Loucy (cell line): ENCODE measurements at regions not wholly inside any gene's neighbourhood (a gene's known extent, or its start where the extent isn't known, plus 50 kb on each side); places are given as distances from the start of the nearest gene placed in this dataset.

Experiments used
- CTCF ChIP-seq: fragments of 200-600 bp; sonication (generic); conservative IDR thresholded peaks from 2 replicates; pipeline ENCODE4 v1.5.1; 2014; ENCODE audit warnings: mild to moderate bottlenecking, antibody characterized with exemption, low read length
- EZH2phosphoT487 ChIP-seq: fragments of 200-600 bp; IDR thresholded peaks from 2 replicates; pipeline ENCODE4 v1.6.1; 2018; ENCODE audit warnings: antibody characterized with exemption, mild to moderate bottlenecking, moderate library complexity, borderline replicate concordance

- TF ChIP-seq CTCF = no peak
- no peak for TF ChIP-seq EZH2phosphoT487
Observed at GRCh38 chr14:79961197-79961596, 250.1 kb downstream of the DIO2 start.
